ENCODE measurements at regions not wholly inside any gene's neighbourhood (a gene's known extent, or its start where the extent isn't known, plus 50 kb on each side); places are given as distances from the start of the nearest gene placed in this dataset.
"Not testable (repeated sequence)": the region's sequence is repeated elsewhere in the genome, so short reads cannot be mapped to it uniquely, and the experiment has no call there.

DNA sequence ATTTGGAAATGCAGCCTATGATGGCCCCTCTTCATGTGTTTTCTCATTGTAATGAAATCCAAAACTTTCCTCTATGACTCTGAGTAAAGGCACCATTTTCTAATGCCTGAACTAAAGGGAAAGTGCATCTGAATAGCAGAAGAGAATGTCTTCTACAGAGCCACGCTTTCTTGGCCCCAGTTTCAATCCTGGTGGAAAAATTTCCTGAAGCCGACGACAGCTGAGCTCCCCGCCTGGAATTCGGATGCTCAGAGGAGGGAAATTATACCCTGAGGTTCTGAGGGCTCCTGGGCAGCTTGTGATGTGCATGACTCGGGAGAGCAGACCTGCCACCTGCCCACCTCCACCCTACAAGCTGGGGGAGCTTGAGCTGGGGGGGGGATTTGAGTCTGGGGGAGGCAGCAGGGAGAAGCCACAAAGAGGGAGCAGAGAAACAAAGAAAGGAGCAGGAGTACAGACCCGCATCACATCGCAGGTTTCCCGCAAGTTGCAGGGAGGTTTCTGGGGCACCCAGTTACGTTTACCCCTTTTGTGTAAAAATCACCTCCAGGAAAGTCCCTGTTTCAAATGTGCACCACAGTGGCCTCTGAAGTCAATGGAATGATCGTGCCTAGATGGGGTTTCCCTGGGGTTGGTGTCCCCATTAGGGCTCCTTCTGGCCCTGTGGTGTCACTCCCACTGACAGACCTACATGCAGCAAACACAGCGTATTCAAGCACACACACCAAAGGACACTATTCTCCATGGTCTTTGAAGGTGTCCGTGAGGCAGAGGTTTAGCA lies 145.6 kb upstream of the RBPJ start:
- peak in 2 of 3 donors; percentile 78 to 85 for DNase-seq

DNA sequence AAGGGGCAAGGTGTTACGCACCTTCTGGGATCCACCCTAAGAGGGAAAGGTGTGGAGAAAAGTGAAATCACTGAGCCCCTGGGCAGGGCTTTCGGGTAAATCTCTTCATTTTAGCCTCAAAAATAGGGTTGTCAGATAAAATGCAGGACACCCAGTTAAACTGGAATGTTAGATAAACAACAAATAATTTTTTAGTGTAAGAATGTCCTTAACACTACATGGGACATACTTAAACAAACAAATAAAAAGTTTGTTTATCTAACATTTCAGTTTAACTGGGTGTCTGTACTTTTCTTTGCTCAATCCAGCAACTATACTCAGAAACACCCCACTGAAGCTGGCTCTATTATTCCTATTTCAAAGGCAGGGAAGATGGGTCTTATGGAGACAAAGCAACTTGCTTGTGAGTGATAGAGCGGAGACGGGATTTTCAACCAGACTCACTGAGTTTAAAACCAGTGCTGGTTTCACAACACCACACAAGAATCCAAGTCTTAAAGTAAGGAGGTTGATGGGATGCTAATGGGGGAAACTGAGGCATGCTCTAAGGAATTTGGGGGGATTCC lies 144.8 kb upstream of the RBPJ start:
- no peak for DNase-seq

DNA sequence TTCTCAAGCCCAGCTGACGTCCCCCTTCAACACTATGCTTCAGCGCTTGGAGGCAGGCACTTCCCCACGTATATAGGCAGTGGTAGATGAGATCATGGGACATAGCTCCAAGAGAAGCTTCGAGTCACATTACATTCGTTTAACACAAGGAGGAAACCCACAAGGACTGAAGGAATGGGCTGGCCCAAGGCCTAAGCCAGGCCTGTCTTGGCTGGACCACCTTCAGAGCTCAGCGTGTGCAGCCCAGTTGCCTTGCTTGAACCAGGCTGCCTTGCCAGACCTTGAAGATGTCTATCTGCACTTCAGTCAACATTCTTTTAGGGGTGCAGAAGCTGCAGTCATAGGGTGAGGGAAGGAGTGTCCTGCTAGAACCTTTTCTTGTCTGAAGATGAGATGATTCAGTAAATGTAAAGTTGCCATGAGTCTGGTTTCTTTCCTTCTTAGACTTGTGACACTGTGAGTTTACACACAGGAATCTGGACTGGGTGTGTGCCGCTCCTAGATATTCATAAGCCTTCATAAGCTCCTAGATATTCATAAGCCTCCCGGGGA lies 144.1 kb upstream of the RBPJ start:
- peak; percentile 79 to 91 (median 82) for DNase-seq

DNA sequence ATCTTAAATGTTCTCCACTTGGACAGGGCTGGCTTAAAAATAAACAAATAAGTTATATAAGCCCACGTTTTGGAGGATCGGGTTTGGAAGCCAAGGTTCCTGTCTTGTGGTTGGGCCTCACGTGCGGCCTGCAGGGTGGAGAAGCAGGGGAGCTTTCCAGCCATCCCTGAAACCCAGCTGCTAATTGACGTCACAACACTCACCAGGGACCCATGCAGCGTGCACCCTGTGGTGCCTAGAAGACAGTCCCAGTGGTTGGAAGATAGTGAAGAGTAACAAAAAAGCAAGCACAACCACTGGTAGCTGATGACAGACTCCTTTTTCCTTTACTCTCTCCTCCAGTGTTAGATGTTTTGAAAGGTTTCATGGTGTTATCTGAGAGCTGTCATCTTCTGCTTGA lies 142.0 kb upstream of the RBPJ start:
- peak; percentile 51 to 86 (median 54) for DNase-seq

DNA sequence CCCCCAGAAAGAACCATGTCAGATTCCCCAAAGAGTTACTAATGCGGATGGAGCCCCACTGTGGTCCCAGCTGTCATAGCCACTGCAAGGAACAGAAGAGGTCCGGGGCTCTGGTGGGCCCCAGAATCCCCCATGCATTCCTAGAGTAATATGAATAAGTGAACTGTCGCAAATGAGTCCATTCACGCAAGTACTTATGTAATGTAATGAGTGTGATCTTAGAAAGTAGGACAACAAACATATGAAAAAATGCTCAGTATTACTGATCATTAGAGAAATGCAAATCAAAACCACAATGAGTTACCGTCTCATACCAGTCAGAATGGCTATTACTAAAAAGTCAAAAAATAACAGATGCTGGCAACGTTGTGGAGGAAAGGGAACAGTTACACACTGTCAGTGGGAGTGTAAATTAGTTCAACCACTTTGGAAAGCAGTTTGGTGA lies 141.5 kb upstream of the RBPJ start:
- no peak for DNase-seq

DNA sequence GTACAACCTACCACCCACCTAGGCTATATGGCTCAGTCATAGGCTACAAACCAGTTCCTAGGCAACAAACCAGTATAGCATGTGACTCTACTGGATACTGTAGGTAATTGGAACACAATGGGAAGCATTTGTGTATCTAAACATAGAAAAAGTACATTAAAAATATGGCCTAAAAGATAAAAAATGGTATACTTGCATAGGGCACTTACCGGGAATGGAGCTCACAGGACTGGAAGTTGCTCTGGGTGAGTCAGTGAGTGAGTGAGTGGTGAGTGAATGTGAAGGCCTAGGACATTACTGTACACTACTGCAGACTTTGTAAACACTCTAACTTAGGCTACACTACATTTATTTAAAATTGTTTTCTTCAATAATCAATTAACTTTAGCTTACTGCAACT lies 139.2 kb upstream of the RBPJ start:
- no peak for DNase-seq

DNA sequence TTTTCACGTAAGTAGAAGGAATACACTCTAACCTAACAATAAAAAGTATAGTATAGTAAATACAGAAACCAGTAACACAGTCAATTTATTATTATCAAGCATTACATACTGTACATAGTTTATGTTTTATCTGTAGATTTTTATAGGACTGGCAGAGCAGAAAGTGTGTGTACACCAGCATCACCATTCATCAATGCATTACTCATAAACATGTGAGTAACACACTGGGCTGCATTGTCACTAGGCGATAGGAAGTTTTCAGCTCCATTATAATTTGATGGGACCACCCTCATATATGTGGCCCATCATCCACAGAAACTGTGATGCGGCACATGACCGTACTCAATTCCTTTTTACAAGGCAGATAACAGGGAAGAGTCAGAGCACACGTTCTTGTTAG lies 137.8 kb upstream of the RBPJ start:
- DNase-seq, result no peak

DNA sequence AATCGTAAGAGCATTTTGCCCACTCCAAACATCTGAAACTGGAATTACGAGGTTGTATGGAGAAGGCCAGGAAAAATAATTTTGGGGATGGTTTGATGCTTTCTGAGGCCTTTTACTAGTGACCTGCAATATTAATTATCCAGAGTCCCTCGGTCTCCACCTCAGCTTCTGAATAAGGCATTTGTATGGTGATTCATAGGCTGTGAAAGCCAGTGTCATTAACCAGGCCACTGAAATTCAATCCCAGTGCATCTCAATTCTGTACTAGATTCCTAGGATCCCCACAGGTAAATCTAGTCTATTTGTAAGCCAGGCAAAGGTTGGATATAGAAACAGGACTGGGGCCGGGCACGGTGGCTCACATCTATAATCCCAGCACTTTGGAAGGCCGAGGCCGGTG lies 135.4 kb upstream of the RBPJ start:
- no peak for DNase-seq

DNA sequence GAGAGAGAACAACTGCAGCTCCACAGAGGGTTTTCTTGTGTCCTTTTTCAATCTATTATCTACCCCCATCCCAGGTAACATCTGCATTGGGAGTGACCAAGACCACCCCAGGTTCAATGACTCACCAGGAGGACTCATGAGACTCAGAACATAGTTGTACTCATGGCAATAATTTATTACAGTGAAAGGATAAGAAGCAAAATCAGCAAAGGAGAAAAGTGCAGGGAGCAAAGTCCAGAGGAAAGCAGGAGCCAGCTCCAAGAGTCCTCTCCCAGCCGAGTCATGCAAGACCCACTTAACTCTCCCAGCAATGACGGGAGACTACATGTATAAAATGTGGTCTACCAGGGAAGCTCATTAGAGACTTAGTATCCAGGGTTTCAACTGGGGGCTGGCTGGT lies 129.5 kb upstream of the RBPJ start:
- no peak for DNase-seq

DNA sequence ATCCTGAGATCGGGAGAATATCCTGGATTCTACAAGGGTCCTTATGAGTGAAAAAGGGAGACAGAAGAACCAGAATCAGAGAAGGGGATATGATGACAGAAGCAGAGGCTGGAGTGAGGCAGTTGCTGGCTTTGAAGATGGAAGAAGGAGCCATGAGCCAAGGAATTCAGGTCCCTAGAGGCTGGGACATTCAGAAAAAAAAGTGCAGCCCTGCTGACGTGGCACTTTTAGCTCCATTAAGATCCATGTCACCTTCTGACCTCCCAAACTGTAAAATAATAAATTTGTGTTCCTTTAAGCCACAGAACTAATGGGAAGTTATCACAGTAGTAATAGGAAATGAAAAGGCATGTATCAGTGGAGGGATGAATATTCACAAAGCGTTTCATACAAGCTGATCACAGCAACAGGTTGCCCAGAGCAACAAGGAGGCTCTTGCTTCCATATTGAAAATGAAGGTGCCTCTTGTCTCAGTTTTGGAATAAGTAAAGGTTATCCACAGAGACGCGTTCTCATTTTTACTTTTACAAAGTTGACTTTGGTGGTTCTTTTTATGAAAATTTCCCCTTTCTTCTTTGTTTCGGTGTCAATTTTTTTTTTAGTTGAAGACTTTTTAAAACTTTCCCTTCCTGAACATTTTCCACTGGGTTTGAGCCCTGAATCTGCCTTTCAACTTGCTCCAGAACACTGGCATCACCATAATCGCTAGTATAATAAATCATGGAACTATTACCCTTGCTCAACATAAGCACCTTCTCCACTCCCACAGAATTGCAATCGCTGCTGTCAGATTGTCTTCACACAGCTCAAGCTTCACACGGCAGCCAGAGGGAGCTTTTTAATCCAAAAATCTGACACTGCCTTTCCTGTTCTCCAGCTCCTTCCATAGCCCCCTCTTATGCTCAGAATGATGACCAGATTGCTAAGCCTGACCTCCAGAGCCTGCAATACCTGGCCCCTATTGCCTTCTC lies 127.6 kb upstream of the RBPJ start:
- peak in 2 of 3 donors; percentile 46 to 61 for DNase-seq

DNA sequence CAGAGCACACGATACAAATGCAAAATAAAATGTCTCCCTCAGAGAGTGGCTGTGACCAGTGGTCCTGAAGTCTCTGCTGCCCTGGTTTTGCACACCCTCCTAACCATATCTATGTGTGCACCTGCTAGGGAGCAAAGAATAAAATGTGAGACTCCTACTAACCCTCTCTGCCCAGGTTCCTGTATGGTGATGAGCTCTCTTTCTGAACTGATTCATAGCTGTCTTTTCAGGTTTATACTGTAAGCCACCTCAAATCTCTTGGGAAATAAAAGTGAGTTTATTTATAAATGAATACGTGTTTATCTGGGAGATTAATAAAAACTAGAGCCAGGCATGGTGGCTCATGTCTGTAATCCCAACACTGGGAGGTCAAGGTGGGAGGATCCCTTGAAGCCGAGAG lies 126.0 kb upstream of the RBPJ start:
- no peak for DNase-seq

DNA sequence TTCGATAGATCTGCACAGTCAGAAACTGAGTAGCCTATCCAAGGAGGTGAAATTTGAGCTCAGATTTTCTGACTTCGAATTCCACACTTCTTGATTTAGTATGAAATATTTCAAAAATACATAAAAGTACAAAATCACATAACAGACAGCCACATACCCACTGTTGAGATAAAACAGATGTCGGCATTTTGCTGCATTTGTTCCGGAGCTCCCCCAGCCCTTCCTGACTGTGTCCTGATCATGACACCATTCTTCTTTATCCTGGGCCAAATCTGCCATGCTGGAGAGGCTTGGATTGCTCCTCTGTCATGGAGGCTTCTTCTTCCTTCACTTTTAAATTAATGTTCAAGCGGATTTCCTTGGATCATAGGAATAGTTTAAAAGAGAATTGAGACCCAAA lies 124.2 kb upstream of the RBPJ start:
- no peak for DNase-seq

DNA sequence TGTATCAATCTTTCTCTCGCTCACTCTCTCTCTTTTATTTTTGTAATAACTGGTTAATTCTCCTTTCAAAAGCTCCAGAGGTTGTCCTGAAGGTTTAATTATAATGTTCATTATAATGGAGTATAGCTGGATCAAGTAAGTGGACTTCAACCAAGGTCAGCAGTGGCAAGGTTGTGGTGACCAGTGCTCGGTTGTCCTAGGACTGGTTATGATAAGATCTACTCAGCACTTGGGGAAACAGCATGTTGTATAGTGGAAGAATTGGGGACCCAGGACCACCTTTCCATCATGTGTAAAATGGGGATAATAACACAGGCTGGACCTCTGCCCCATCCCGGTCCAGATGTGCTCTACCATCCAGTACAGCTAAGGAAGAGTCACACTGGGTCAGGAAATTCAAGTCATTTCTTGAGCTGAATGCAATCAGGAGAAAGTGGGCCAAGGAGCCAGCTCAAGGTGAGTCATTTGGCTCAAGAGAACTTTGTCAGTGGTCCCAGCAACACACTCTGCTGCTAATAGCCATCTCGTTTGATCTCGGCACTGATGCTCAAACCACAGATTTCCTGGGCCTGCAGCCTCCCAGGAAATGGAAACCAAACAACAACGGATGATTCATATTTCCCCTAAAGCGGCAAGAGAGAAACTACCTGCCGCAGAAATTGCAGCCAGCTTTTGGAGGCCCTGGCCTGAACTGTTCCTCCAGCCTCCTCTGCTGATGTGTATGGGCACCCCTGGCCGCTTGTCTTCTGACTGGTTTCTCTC lies 123.6 kb upstream of the RBPJ start:
- DNase-seq, result peak in 1 of 3 donors; percentile 77

DNA sequence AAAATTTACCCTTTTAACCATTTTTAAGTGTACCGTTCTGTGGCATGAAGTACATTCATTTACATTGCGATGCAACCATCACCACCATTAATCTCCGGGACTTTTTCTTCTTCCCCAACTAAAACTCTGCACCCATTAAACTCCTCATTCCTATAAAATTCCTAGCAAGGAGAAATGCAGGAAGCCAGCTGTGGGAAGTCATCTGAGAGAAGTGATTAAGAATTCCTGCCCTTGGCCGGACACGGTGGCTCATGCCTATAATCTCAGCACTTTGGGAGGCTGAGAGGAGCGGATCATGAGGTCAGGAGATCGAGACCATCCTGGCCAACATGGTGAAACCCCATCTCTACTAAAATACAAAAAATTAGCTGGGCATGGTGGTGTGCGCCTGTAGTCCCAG lies 121.9 kb upstream of the RBPJ start:
- DNase-seq, result not testable (repeated sequence)

DNA sequence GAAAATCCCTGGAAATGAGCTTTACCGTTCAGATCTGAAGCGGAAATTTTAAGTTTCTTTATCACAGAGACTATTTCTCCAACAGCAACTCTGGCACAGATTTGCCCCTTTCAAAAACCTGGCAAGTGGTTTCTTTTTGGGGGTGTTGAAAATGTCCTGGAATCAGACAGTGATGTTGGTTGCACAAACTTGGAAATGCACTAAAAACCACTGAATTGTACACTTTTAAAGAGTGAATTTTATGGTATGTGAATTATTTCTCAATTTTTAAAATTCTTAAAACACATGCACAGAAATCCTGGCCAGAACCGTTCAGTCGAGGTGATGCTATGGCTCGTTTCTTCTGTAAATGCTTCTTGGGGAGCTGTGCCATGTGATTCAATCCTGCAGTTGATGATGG lies 121.2 kb upstream of the RBPJ start:
- DNase-seq, result peak in 1 of 3 donors; percentile 55

DNA sequence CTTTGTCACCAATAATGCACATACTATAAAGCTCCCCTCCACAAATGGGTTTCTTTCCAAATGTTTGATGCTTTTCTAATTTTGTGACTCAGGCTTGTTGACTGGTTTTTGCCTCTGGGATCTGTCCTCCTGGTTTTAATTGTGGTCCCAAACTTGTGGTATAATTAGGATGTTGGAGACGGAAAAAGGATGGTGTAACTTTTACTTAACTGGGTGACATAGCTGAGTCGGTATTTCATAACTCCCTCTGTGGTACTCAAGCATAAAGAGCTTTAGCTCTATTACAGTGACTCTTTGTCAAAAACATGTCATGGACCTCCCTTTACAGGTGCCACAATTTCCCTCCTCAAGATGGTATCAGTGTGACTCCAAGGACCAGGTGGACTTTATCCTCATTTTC lies 119.7 kb upstream of the RBPJ start:
- DNase-seq, result no peak

DNA sequence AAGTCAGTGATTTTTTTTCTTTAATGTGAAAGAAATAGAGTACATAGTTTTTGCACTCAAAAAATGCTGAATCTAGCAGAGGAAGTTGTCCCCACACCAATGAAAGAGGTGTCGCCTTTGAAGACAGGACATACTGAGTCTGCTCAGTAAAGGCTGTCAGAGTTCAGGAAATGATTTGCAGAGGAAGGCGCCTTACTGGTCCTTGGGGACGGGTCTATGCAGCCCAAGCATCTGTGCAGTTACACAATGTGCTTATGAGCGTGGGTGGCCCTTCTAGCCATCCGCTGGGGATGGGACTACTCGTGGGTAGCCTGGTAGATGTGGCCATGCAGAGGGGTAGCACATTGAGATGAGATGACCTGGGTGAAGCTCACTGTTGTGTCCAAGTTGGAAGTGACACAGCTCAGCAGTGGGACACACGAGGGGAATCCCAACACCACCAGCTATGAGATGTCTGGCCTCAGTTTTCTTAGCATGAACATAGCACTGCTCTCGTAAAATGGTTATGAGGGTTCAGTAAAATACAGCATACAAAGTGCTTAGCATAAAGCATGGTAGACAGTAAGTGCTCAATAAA lies 116.5 kb upstream of the RBPJ start:
- DNase-seq, result no peak

DNA sequence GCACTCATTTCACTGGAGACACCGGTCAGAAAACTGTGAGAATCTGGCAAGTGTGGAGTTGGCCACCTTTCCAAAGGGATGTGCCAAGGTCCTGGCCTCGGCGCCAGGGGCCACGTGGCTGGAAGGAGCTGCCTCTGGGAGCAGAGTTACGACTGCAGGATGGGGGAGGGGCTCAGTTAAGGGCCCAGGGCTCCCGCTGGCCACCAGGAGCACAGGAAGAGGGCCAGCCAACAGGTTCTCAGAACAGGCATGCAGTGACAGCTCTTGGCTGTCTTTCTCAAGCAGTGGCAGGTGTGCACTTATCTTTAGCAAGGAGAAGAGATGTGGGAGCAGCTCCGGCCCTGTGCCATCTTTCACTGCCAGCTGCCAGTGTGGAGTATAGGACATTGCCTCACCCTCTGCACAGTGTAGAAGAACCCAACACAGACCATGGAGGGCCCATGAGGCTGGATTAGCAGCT lies 115.9 kb upstream of the RBPJ start:
- peak; percentile 47 to 65 (median 63) for DNase-seq

DNA sequence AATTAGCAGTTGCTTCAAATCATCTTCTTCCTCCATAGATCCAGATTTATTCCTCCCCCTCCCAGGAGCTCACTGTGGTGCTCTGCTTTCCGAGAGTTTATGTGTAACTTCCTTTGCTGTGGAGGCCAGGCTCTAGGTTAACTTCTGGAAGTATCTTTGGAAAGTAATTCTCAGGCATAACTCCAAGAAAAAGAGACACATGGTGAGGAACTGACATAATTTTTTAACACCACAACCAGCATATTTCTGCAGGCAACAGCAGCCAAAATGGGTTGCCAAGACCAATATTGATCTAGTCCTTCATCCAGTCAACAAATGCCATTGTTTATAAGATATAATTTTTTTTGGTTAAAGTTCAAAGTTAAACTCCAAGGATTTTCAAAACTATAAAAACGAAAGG lies 114.5 kb upstream of the RBPJ start:
- peak; percentile 88 to 96 (median 93) for DNase-seq

DNA sequence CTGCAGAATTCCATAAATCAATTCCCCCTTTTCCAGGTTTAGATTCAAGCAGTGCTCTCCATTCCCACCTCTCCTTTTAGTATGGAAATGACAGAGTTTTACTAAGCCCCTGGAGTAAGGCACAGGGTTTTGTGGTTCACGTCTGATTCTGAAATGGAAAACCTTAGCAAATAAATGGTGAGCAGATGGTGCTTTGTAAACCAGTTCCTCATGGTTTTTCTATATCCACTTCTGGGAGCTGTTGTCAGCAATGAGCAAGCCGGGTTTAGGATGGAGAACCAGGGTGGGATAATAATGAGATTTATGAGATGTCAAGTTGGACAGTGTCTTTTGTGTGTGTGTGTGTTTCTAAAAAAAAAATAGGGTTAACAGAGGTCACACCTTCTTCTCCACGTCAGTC lies 113.8 kb upstream of the RBPJ start:
- peak in 1 of 3 donors; percentile 71 for DNase-seq

DNA sequence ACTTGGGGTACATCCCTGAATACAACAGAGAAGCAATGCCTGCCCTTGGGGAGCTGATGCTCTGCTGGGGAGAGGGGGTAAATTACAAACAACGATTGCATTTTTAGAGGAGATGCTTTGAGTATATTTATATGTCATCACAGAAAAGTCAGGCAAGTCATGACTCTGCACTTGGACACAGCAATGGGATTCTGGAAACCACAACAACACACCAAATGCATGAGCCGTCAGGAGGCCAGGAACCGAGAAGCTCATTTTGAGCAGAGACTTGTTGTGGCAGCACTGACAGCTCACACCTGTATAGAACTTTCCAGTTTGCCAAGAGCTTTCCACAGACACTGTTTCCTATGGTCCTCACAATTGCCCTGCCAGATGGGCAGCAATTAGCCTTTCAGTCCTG lies 113.2 kb upstream of the RBPJ start:
- peak in 1 of 3 donors; percentile 46 for DNase-seq

Measured in muscle of back (tissue), 3 donors.